ENCODE measurements at regions not wholly inside any gene's neighbourhood (a gene's known extent, or its start where the extent isn't known, plus 50 kb on each side); places are given as distances from the start of the nearest gene placed in this dataset.

- H3K4me1 Mint-ChIP-seq (ENCODE audit: low read depth), result no peaks in the 10 kb centered on the region
- no peaks in the 10 kb centered on the region for H3K27me3 Mint-ChIP-seq (ENCODE audit: low read depth)
- no peak overlapping the region for H3K27ac Mint-ChIP-seq
- H3K9me3 Mint-ChIP-seq, result peaks cover 7% of the 10 kb centered on the region
- intact Hi-C loops (cut with micrococcal nuclease), result no loop called here
- H3K4me3 Mint-ChIP-seq, result no peak overlapping the region
- DNase-seq, result no peak
- CTCF ChIA-PET, result interaction anchor here (0.6 to 1.5 kb wide), 2 partner anchors 12 to 475 kb away, joined by 4 to 5 read pairs; no protein-coding TSS in a partner anchor
- no peaks in the 10 kb centered on the region for H3K36me3 Mint-ChIP-seq (ENCODE audit: low read depth)
Observed at GRCh38 chr5:8693341-8693844, 824.4 kb downstream of the MTRR start.

GRCh38 chr5:8694545-8694944 is 825.6 kb downstream of the MTRR start:
- Mint-ChIP-seq H3K4me3 (no peak overlapping the region), H3K27me3 (ENCODE audit: low read depth) (no peaks in the 10 kb centered on the region)
- CTCF ChIA-PET, result no interaction called here

GRCh38 chr5:8695902-8696845 is 827.2 kb downstream of the MTRR start:
- Mint-ChIP-seq H3K9me3 (peaks cover 12% of the 10 kb centered on the region), H3K4me1 (ENCODE audit: low read depth) (no peaks in the 10 kb centered on the region), H3K27me3 (ENCODE audit: low read depth) (no peaks in the 10 kb centered on the region), H3K27ac (no peak overlapping the region), H3K36me3 (ENCODE audit: low read depth) (no peaks in the 10 kb centered on the region), H3K4me3 (no peak overlapping the region)
- CTCF ChIA-PET, result no interaction called here
- DNase-seq, result no peak
- intact Hi-C loops (cut with micrococcal nuclease), result no loop called here

More at GRCh38 chr5:8694545-8694944, 825.6 kb downstream of the MTRR start:
- intact Hi-C loops (cut with micrococcal nuclease), result no loop called here
- H3K9me3 Mint-ChIP-seq, result peaks cover 9% of the 10 kb centered on the region
- no peak overlapping the region for H3K27ac Mint-ChIP-seq
- DNase-seq, result no peak
- H3K4me1 Mint-ChIP-seq (ENCODE audit: low read depth), result no peaks in the 10 kb centered on the region
- no peaks in the 10 kb centered on the region for H3K36me3 Mint-ChIP-seq (ENCODE audit: low read depth)

- no peak overlapping the region for H3K4me3 Mint-ChIP-seq
- no peak overlapping the region for H3K27ac Mint-ChIP-seq
- no peaks in the 10 kb centered on the region for H3K36me3 Mint-ChIP-seq (ENCODE audit: low read depth)
- peaks cover 15% of the 10 kb centered on the region for H3K9me3 Mint-ChIP-seq
- CTCF ChIA-PET, result no interaction called here
- H3K4me1 Mint-ChIP-seq (ENCODE audit: low read depth), result no peaks in the 10 kb centered on the region
- H3K27me3 Mint-ChIP-seq (ENCODE audit: low read depth), result no peaks in the 10 kb centered on the region
- intact Hi-C loops (cut with micrococcal nuclease), result no loop called here
- no peak for DNase-seq
Observed at GRCh38 chr5:8700222-8700621, 831.3 kb downstream of the MTRR start.

GRCh38 chr5:8700671-8701070 is 831.7 kb downstream of the MTRR start:
- Mint-ChIP-seq H3K27ac (no peak overlapping the region), H3K27me3 (ENCODE audit: low read depth) (no peaks in the 10 kb centered on the region), H3K36me3 (ENCODE audit: low read depth) (no peaks in the 10 kb centered on the region), H3K4me3 (no peak overlapping the region), H3K4me1 (ENCODE audit: low read depth) (no peaks in the 10 kb centered on the region), H3K9me3 (peaks cover 13% of the 10 kb centered on the region)
- CTCF ChIA-PET, result no interaction called here
- intact Hi-C loops (cut with micrococcal nuclease), result no loop called here
- no peak for DNase-seq

- CTCF ChIA-PET, result no interaction called here
- Mint-ChIP-seq H3K27me3 (ENCODE audit: low read depth) (no peaks in the 10 kb centered on the region), H3K27ac (no peak overlapping the region), H3K4me3 (no peak overlapping the region), H3K9me3 (peaks cover 11% of the 10 kb centered on the region), H3K36me3 (ENCODE audit: low read depth) (no peaks in the 10 kb centered on the region), H3K4me1 (ENCODE audit: low read depth) (no peaks in the 10 kb centered on the region)
- intact Hi-C loops (cut with micrococcal nuclease), result no loop called here
- no peak for DNase-seq
Observed at GRCh38 chr5:8701251-8701650, 832.3 kb downstream of the MTRR start.

- H3K27me3 Mint-ChIP-seq (ENCODE audit: low read depth), result no peaks in the 10 kb centered on the region
- no peak overlapping the region for H3K27ac Mint-ChIP-seq
- no peaks in the 10 kb centered on the region for H3K4me1 Mint-ChIP-seq (ENCODE audit: low read depth)
- no peak overlapping the region for H3K4me3 Mint-ChIP-seq
- intact Hi-C loops (cut with micrococcal nuclease), result no loop called here
- no peaks in the 10 kb centered on the region for H3K9me3 Mint-ChIP-seq
- no peaks in the 10 kb centered on the region for H3K36me3 Mint-ChIP-seq (ENCODE audit: low read depth)
- no peak for DNase-seq
- CTCF ChIA-PET, result no interaction called here
Observed at GRCh38 chr5:8710426-8710930, 835.4 kb downstream of the SEMA5A start.

- DNase-seq, result no peak
- Mint-ChIP-seq H3K36me3 (ENCODE audit: low read depth) (no peaks in the 10 kb centered on the region), H3K4me1 (ENCODE audit: low read depth) (no peaks in the 10 kb centered on the region), H3K4me3 (no peak overlapping the region), H3K27me3 (ENCODE audit: low read depth) (no peaks in the 10 kb centered on the region), H3K9me3 (peaks cover 2% of the 10 kb centered on the region), H3K27ac (no peak overlapping the region)
- CTCF ChIA-PET, result no interaction called here
- intact Hi-C loops (cut with micrococcal nuclease), result no loop called here
Observed at GRCh38 chr5:8714198-8714597, 831.7 kb downstream of the SEMA5A start.

GRCh38 chr5:8714861-8715260 is 831.0 kb downstream of the SEMA5A start:
- no peaks in the 10 kb centered on the region for H3K4me1 Mint-ChIP-seq (ENCODE audit: low read depth)
- H3K27me3 Mint-ChIP-seq (ENCODE audit: low read depth), result no peaks in the 10 kb centered on the region
- peaks cover 2% of the 10 kb centered on the region for H3K9me3 Mint-ChIP-seq
- H3K4me3 Mint-ChIP-seq, result no peak overlapping the region
- DNase-seq, result no peak
- CTCF ChIA-PET, result no interaction called here
- no peak overlapping the region for H3K27ac Mint-ChIP-seq
- intact Hi-C loops (cut with micrococcal nuclease), result no loop called here
- no peaks in the 10 kb centered on the region for H3K36me3 Mint-ChIP-seq (ENCODE audit: low read depth)

GRCh38 chr5:8719796-8720195 is 826.1 kb downstream of the SEMA5A start:
- H3K4me3 Mint-ChIP-seq, result no peak overlapping the region
- H3K27ac Mint-ChIP-seq, result no peak overlapping the region
- DNase-seq, result no peak
- no peaks in the 10 kb centered on the region for H3K4me1 Mint-ChIP-seq (ENCODE audit: low read depth)
- intact Hi-C loops (cut with micrococcal nuclease), result no loop called here
- H3K9me3 Mint-ChIP-seq, result peaks cover 7% of the 10 kb centered on the region
- CTCF ChIA-PET, result no interaction called here
- no peaks in the 10 kb centered on the region for H3K27me3 Mint-ChIP-seq (ENCODE audit: low read depth)
- no peaks in the 10 kb centered on the region for H3K36me3 Mint-ChIP-seq (ENCODE audit: low read depth)

GRCh38 chr5:8720506-8720905 is 825.4 kb downstream of the SEMA5A start:
- H3K27ac Mint-ChIP-seq, result no peak overlapping the region
- CTCF ChIA-PET, result interaction anchor here (0.5 kb wide), 1 partner anchor 443 kb away, joined by 3 read pairs; no protein-coding TSS in a partner anchor
- no peak overlapping the region for H3K4me3 Mint-ChIP-seq
- DNase-seq, result no peak
- H3K27me3 Mint-ChIP-seq (ENCODE audit: low read depth), result no peaks in the 10 kb centered on the region
- no peaks in the 10 kb centered on the region for H3K36me3 Mint-ChIP-seq (ENCODE audit: low read depth)
- peaks cover 7% of the 10 kb centered on the region for H3K9me3 Mint-ChIP-seq
- intact Hi-C loops (cut with micrococcal nuclease), result no loop called here
- no peaks in the 10 kb centered on the region for H3K4me1 Mint-ChIP-seq (ENCODE audit: low read depth)

- CTCF ChIA-PET, result interaction anchor here (0.8 kb wide), 1 partner anchor 425 kb away, joined by 3 read pairs; no protein-coding TSS in a partner anchor
- intact Hi-C loops (cut with micrococcal nuclease), result no loop called here
- no peak for DNase-seq
- no peak overlapping the region for H3K27ac Mint-ChIP-seq
- peaks cover 7% of the 10 kb centered on the region for H3K9me3 Mint-ChIP-seq
- no peaks in the 10 kb centered on the region for H3K4me1 Mint-ChIP-seq (ENCODE audit: low read depth)
- H3K36me3 Mint-ChIP-seq (ENCODE audit: low read depth), result no peaks in the 10 kb centered on the region
- H3K4me3 Mint-ChIP-seq, result no peak overlapping the region
- no peaks in the 10 kb centered on the region for H3K27me3 Mint-ChIP-seq (ENCODE audit: low read depth)
Observed at GRCh38 chr5:8721536-8721935, 824.3 kb downstream of the SEMA5A start.

Measured in activated naive CD4-positive, alpha-beta T cell treated with anti-CD3 and anti-CD28 coated beads for 36 hours (primary cell).